Dedifferentiated amniotic fluid mesenchymal stem cell (primary cell): ENCODE measurements at regions not wholly inside any gene's neighbourhood (a gene's known extent, or its start where the extent isn't known, plus 50 kb on each side); places are given as distances from the start of the nearest gene placed in this dataset.

ENCODE experiments used
- DNase-seq: peaks from one replicate; pipeline ENCODE4 v3.0.0-alpha.2; 2016; ENCODE audit errors: extremely low spot score

- DNase-seq: no peak
These were observed 71.5 kb upstream of the CD82 start for GRCh38 chr11:44493930-44494329.

GRCh38 chr11:44494785-44495184 is 70.7 kb upstream of the CD82 start:
- no peak for DNase-seq

GRCh38 chr11:44496391-44496790 is 69.1 kb upstream of the CD82 start:
- DNase-seq: no peak

GRCh38 chr11:44498089-44498871 is 67.2 kb upstream of the CD82 start:
- DNase-seq: no peak

GRCh38 chr11:44502506-44502905 is 63.0 kb upstream of the CD82 start:
- DNase-seq: no peak

- DNase-seq: no peak
These were observed 59.8 kb upstream of the CD82 start for GRCh38 chr11:44505581-44506054.

GRCh38 chr11:44506375-44507016 is 59.0 kb upstream of the CD82 start:
- DNase-seq: no peak

- no peak for DNase-seq
These were observed 58.0 kb upstream of the CD82 start for GRCh38 chr11:44507491-44507890.

- DNase-seq: no peak
These were observed 57.5 kb upstream of the CD82 start for GRCh38 chr11:44507896-44508445.

- no peak for DNase-seq
These were observed 56.2 kb upstream of the CD82 start for GRCh38 chr11:44509296-44509695.

GRCh38 chr11:44510372-44510771 is 55.1 kb upstream of the CD82 start:
- no peak for DNase-seq

GRCh38 chr11:44512818-44513217 is 52.6 kb upstream of the CD82 start:
- no peak for DNase-seq

- DNase-seq: no peak
These were observed 50.4 kb upstream of the CD82 start for GRCh38 chr11:44515048-44515447.
